GM19463 (cell line): ENCODE measurements at regions not wholly inside any gene's neighbourhood (a gene's known extent, or its start where the extent isn't known, plus 50 kb on each side); places are given as distances from the start of the nearest gene placed in this dataset.

Experiments
- ATAC-seq: cut with Tn5 transposase; IDR thresholded peaks from one replicate; pipeline ENCODE4 v1.9.1; 2021; ENCODE audit warnings: mild to moderate bottlenecking, moderate library complexity; ENCODE audit not compliant: unreplicated experiment

DNA sequence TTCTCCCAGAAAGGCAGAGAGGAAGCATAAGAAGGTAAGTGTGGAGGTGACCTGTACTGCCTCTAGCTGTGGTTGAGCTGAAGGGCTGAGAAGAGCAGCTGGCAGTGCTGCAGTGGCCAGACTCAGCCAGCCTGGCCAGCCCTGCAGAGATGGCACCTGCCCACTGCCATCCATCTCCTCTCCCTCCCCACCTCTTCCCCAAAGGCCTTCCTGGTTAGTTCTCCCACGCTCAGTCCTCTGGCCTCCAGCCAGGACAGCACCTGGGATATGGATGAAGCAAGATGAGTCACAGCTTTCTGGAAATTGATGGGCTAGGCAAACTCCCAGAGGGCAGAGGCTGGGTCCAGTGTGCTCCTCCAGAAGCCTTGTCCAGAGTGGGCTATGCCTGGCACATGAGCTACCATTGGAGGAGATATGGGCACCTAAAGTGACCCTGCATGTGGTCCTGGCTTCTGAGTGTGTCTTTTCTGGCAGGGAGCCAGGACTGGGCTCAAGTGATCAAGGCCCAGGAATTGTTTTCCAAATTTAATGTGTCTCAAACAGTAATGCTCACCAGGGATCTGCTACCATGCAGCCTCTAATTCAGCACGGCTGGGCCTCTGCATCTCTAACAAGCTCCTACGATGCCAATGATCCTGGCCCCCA lies 81.0 kb upstream of the CACUL1 start:
- no peak for ATAC-seq

DNA sequence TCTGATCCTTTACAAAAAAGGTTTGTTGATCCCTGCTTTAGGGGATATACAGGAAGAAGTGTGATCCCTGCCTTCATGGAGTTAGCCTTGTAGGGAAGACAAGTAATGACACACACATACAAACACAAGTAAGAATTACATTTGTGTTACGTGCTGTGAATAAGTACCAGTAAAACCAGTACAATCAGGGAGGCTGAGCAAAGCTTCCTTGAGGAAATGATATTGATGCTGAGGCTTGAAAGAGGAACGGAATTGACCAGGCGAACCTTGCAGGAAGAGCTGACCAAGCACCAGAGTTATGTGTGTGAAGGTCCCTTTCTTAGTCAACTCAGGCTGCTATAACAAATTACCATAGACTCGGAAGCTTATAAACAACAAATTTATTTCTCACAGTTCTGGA lies 83.6 kb upstream of the CACUL1 start:
- ATAC-seq: no peak

DNA sequence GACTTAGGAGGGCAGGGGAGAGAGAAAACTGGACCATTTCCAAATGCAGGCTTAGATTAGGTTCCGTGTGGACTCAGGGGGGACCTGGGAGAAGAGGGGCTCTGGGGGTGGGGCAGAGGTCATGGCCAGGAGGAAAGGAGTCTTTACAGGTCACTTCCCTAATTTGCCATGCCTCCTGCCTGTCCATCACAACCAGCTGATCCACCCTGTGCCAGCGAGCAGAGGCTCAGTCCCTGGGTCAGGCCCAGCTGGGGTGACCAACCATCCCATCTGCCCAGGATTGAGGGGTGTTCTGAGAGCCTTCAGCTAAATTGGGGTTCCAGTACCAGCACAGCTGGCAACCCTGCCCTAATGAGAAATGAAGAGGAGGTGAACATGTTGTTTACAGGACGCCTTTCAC lies 84.6 kb upstream of the CACUL1 start:
- no peak for ATAC-seq

DNA sequence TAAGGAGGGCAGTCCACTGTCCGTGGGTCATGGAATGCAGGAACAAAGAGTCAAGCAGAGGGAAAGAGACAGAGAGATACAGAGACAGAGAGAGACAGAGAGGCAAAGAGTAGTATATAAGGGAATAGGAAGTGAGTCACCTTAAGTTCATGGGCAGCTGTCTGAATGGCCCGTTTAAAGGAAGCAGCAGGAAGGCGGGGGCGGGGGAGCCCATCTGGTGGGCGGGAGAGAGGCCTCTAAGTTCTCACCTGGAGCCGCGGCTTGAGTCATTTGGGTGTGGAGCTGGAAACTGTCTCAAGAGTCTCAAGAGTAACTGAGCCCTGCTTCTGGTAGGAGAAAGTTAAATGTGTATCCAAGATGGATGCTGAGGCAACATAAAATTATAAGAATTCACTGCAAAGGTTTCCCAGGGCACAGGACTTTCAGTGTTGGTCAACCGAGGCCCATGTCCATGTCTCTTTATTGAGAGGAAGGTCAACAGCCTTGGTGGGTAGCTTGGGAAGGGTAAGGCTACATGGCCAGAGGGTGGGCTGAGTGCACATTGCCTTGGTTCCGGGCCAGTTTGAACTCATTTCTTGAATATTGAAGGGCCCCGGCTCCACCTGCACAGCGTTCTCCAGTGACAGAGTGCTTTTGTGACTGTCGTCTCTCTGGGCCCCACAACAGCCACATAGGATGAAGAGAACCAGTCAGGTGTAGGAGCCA lies 85.5 kb upstream of the CACUL1 start:
- ATAC-seq: no peak

GRCh38 chr10:118840776-118841468 lies 86.2 kb upstream of the CACUL1 start:
- ATAC-seq: no peak

GRCh38 chr10:118841881-118842605 lies 87.3 kb upstream of the CACUL1 start:
- no peak for ATAC-seq

DNA sequence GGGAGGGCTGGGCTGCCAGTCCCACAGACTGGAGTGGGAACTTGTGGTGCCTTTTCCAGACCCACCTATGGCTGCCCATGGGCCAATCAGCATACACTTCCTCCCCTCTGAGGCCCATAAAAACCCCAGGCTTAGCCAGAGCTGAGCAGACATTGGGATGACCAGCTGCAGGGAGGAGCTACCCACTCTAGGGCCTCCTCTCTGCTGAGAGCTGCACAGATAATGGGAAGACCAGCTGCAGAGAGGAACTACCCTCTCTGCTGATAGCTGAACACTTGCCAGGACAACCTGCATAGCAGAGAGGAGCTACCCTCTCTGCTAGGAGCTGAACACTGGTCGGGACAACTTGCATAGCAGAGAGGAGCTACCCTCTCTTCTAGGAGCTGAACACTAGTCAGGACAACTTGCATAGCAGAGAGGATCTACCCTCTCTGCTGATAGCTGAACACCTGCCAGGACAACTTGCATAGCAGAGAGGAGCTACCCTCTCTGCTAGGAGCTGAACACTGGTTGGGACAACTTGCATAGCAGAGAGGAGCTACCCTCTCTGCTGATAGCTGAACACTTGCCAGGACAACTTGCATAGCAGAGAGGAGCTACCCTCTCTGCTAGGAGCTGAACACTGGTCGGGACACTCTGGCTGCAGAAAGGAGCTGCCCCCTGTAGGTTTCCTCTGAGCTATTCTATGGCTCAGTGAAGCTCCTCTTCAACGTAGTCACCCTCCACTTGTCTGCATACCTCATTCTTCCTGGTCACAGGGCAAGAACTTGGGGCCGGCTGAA lies 88.3 kb upstream of the CACUL1 start:
- ATAC-seq: no peak

DNA sequence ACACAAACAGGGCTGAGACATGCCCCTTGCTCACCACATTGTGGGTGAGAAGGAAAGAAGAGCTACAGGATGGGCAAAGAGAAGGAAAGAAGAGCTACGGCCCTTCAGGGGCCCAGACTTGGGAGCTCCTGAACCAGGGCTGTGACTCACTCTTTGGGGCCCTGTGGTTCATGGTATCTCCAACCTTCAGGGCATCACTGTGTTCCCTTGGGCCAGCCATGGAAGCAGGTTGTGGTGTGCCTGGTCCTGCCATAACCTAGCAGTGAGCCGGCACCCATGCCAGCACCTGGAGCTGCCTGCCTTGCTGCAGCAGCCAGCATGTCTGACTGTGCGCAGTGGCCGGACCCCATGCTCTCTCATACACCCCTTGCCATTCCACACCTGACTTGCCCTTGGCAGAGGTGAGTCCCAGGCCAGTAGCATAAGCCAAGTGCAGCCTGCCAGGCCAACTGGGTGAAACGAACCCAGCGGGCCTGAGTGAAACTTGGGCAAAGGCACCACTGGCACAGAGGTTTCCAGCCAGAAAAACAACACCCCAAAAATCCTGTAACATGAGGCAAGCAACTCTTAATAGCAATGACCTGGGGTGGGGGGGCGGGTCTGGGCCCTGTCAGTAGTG lies 89.0 kb upstream of the CACUL1 start:
- ATAC-seq: no peak

DNA sequence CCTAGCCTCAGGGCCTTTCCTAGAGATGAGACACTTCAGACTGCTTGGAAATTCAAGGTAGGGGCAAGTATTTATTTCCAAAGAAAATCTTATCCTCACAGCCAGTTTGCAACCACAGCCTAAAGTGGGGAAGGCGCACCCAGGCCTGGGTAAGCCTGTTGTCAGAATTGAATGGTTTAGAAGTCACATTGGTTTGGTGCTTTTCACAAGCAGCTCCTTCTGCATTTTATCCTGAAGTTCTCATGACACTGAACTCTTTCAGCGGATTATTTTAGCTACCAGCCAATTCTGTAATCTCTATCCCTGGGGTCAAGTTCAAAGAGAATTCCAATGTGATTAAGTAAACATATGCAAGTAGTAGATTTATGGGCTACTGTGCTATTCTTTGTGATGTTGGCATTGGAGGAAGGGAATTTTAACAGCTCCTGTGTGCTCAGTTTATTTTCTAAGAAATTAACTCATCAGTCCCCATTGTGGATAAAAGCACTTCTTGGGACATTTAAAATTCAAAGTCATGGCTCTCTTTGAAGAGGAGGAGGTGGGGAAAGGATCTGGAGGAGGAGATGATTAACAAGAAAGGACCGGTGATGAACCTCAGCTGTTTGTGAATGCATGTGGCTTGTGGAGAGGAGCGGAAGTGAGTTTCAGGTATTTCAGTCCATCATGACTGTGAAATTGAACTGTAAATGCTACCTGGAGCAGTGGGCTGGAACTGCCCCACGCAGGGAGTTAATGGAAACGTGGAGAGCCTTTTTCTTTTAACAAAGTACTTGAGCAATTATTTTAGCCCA lies 90.2 kb upstream of the CACUL1 start:
- no peak for ATAC-seq

DNA sequence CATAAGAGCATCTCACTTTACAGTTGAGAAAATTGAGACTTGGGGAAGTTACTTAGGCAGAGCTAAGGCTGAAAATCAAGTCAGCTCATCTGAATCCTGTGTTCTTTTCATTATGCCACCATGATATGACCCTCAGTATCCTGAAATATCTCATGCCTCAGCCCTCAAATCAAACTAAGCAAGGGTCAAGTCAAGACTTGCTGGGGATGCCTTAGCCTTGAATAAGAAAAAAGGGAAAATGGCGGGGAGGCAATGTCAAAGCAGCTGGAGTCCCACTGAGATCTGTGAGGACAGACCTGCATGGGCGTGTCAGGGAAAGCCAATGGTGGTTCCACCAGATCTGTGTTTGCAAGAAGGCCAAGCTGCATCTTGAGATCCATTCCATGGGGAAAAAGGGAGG lies 91.0 kb upstream of the CACUL1 start:
- no peak for ATAC-seq

DNA sequence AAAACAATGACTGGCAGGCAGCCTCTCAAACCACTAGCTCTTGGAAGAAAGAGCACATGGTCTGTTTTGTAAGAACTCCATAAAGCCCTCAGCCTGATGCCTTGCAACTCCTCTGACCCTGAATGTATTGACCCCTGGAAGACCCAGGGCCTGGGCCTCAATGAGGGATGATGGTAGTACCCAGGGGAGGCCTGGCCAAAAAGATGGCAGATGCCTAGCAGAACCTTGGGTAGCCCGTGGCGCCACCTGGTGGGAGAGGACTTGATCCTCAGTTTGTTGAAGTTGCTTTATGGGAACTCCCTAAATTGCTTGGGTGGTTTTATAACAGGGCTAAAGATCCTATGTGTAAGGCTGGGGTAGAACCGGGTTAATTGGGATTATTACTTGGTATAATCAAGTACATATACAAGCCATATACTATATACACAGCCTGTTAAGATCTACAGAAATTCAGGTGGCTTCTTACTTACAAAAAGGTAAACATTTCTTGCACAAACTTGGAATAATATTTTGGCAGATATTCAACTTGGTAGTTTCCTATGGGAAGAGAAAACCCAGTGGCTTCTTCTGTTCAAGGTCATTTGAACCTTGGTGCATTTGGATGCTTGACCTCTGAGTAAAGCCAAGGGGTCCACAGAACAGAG lies 95.8 kb upstream of the CACUL1 start:
- no peak for ATAC-seq

DNA sequence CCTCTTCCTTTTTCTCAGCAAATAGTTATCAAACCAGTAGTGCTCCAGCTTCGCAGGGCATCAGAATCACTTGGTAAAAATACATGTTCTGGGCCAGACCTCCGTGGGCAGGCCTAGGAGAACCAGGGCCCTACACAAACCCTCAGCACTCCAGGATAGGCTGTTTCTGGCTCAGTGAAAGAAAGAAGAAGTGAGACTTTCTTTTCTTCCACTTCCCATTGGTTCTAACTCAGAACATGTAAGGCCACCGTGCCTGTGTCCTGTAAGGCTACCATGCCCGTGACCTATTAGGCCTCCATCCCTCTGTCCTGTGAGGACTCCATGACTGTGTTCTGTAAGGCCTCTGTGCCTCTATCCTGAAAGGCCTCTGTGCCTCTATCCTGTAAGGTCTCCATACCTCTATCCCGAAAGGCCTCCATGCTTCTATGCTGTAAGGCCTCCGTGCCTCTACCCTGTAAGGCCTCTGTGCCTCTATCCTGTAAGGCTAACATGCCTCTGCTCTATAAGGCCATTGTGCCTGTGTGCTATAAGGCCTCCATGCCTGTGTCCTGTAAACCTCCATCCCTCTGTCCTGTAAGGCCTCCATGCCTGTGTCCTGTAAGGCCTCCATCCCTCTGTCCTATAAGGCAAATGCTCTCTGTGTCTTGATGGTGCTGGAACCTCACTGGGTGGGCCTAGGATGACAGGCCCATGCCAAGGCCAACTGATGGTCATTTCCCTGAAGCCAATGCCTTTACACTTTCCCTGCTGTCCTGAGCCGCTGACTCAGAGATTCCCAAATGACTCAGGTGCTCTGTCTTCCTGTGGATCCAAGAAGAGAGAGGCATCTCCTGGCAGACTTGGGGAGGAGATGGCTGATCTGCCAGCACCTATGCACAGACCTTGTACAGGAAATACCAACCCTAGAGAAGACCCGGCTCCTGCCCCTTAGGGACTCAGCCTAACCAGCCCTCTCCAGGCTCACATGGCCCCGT lies 96.6 kb upstream of the CACUL1 start:
- ATAC-seq: peak; percentile 61

DNA sequence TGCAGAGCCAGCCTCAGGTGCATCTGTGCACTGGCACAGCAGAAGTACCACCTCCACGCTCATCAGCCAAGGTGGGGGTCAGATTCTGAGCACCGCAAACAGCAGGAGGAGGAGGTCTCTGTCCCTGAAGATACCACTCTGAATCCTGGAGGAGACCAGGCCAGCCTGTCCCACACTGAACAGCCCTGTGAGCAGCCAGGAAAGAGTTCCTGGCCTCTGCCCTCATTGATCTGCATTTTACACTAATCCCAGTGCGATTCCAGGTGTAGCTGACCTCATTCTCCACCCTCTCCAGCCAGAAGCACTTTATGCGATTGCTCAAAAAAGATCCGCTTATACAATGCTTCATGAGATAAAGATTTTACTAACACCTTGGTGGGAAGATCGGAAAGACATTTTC lies 99.1 kb upstream of the CACUL1 start:
- ATAC-seq: no peak

GRCh38 chr10:118856106-118856505 lies 101.3 kb upstream of the CACUL1 start:
- ATAC-seq: no peak

DNA sequence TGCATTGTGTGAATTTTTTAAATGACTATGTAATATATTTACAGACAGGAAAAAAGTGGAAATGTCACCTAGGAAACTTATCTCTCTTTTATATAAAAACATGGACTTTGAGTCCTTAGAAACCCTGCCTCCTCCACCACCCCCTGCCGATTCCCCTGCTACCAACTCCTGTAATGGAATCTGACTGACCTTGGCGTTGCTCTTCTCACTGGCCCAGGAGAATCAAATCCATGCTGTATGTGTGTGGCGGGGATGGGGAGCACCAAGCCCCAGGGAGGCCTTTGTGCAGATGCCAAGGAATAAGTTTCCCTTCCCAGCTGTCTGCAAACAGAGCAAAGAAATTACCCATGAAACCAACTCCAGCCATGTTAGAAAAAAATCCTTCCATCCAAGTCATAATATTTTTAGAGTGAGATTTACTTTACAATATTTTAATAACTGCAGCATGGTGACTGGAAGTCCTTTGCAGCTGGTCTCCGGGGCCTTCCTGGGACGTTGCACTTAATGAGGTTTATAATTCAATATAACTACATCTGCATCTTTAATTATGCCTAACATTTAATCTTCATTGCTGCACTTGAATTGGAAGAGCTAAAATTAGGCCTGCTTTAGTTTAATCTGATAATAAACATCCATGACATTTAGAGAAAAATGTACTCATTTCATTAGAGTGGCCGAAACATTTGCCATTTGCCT lies 111.4 kb upstream of the CACUL1 start:
- no peak for ATAC-seq

GRCh38 chr10:118867768-118868167 lies 113.0 kb upstream of the CACUL1 start:
- ATAC-seq: no peak

DNA sequence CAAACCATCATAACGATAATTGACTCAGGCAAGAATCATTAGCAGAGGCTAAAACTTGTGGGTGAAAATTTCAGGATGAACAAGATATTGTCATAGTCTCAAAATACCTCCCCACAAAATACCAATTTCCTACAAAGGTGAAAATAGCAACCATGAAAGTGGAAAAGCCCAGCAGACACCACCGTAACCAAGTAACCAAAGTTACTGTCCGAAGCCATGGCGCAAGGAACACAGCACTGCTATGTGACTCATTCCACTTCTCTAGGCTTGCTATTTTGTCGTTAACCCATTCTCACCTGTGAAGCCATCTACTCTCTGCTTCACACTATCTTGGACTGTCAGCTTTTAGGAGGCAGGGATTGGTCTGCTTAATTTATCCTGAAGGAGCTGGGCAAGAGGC lies 113.8 kb upstream of the CACUL1 start:
- ATAC-seq: no peak
